Spleen (tissue), 7 donors: ENCODE measurements at regions not wholly inside any gene's neighbourhood (a gene's known extent, or its start where the extent isn't known, plus 50 kb on each side); places are given as distances from the start of the nearest gene placed in this dataset.

Experiments used
- POLR2A ChIP-seq, 3 donors: fragments of 450-650 bp; IDR thresholded peaks; one replicate each; pipeline ENCODE4 v1.5.1; 2017; ENCODE audit warnings: antibody characterized with exemption in 3 of 3, mild to moderate bottlenecking in 1 of 3
- TF ChIP-seq, protein P1 (sequence below), 11 experiments: fragments of 200-600 bp in 7 of 11; fragments of 450-650 bp in 4 of 11; sonication (generic) in 4 of 11; IDR thresholded peaks in 8 of 11; conservative IDR thresholded peaks in 3 of 11; 1 replicate in 7 of 11; 2 replicates in 4 of 11; pipeline versions ENCODE4 v1.4.0 to v1.8.0; 2016 to 2021; ENCODE audit warnings: antibody characterized with exemption in 11 of 11, inconsistent platforms in 4 of 11, mild to moderate bottlenecking in 1 of 11
- donor health status: DM: no; HTN: no; CAD: no; lungs with moderate emphysema.
- donor health status: DM: no; HTN: no; CAD: no.
- donor health status: DM: no; HTN: no; CAD: no.

GRCh38 chr2:12950957-12951656 is 234.4 kb downstream of the TRIB2 start:
- TF ChIP-seq, protein P1, sequence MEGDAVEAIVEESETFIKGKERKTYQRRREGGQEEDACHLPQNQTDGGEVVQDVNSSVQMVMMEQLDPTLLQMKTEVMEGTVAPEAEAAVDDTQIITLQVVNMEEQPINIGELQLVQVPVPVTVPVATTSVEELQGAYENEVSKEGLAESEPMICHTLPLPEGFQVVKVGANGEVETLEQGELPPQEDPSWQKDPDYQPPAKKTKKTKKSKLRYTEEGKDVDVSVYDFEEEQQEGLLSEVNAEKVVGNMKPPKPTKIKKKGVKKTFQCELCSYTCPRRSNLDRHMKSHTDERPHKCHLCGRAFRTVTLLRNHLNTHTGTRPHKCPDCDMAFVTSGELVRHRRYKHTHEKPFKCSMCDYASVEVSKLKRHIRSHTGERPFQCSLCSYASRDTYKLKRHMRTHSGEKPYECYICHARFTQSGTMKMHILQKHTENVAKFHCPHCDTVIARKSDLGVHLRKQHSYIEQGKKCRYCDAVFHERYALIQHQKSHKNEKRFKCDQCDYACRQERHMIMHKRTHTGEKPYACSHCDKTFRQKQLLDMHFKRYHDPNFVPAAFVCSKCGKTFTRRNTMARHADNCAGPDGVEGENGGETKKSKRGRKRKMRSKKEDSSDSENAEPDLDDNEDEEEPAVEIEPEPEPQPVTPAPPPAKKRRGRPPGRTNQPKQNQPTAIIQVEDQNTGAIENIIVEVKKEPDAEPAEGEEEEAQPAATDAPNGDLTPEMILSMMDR (IDR thresholded peaks at IDR 0.05 in 8 of 11, conservative IDR thresholded peaks at IDR 0.05 in 3 of 11), result no peak
- no peak for TF ChIP-seq POLR2A (IDR thresholded peaks at IDR 0.05)
